ENCODE measurements at regions not wholly inside any gene's neighbourhood (a gene's known extent, or its start where the extent isn't known, plus 50 kb on each side); places are given as distances from the start of the nearest gene placed in this dataset.

- TF ChIP-seq CHD7 (IDR thresholded peaks at IDR 0.05; ENCODE audit: insufficient replicate concordance, low read length), result no peak
Measured at GRCh38 chr5:8615142-8615858, 746.4 kb downstream of the MTRR start (continued).

All from H1 (cell line).